HEK293 (cell line): ENCODE measurements at regions not wholly inside any gene's neighbourhood (a gene's known extent, or its start where the extent isn't known, plus 50 kb on each side); places are given as distances from the start of the nearest gene placed in this dataset.

Experiments used
- CTCF ChIA-PET: fragments of 350-600 bp; formaldehyde crosslinking; extraction: SDS; loops from one replicate; lab custom pipeline; 2021; ENCODE audit warnings: antibody characterized with exemption; lab: Yijun Ruan, JAX
- POLR2A ChIA-PET: fragments of 300-600 bp; formaldehyde crosslinking; extraction: SDS; loops from one replicate; lab custom pipeline; 2020; ENCODE audit warnings: antibody characterized with exemption, inconsistent platforms; lab: Yijun Ruan, JAX
- H3K27ac ChIP-seq: fragments of 200-500 bp; sonication (Bioruptor generic); 2 replicates; pipeline ENCODE4 v1.5.1; 2014; ENCODE audit warnings: low read depth, low read length, control low read depth, inconsistent platforms; ENCODE audit errors: extremely low read depth
- H3K36me3 ChIP-seq, 2 experiments: fragments of 200-500 bp in 1 of 2; sonication (Bioruptor generic) in 1 of 2; 1 replicate in 1 of 2; 2 replicates in 1 of 2; pipeline ENCODE4 v1.5.1; 2014 to 2017; ENCODE audit warnings: inconsistent platforms in 2 of 2, low read length in 2 of 2; ENCODE audit not compliant: control insufficient read depth in 2 of 2, insufficient read depth in 1 of 2
- H3K4me1 ChIP-seq: fragments of 200-500 bp; sonication (Bioruptor generic); 2 replicates; pipeline ENCODE4 v1.5.1; 2014; ENCODE audit warnings: mild to moderate bottlenecking, low read length, inconsistent platforms; ENCODE audit not compliant: control insufficient read depth, insufficient read depth
- H3K4me3 ChIP-seq: 2 replicates; pipeline ENCODE4 v1.5.1; 2011; ENCODE audit warnings: low read depth, mild to moderate bottlenecking, control low read depth, low read length, moderate library complexity
- H3K9me3 ChIP-seq: fragments of 200-500 bp; sonication (Bioruptor generic); 2 replicates; pipeline ENCODE4 v1.5.1; 2014; ENCODE audit warnings: low read depth, low read length, inconsistent platforms; ENCODE audit not compliant: control insufficient read depth, insufficient read depth
- BCL11B ChIP-seq: fragments of 450-650 bp; formaldehyde crosslinking; IDR thresholded peaks from 2 replicates; pipeline ENCODE4 v1.5.1; 2016; ENCODE audit warnings: low read depth, missing biosample characterization, missing genetic modification characterization
- BCL6B ChIP-seq: fragments of 450-650 bp; formaldehyde crosslinking; IDR thresholded peaks from 2 replicates; pipeline ENCODE4 v1.5.1; 2017; ENCODE audit warnings: missing biosample characterization, missing genetic modification characterization
- ELK4 ChIP-seq: IDR thresholded peaks from 2 replicates; pipeline ENCODE4 v1.6.1; 2011; ENCODE audit warnings: mild to moderate bottlenecking, low read depth, low read length, borderline replicate concordance
- KLF1 ChIP-seq: fragments of 450-650 bp; formaldehyde crosslinking; IDR thresholded peaks from 2 replicates; pipeline ENCODE4 v1.5.1; 2016; ENCODE audit warnings: missing biosample characterization, missing genetic modification characterization
- SALL2 ChIP-seq: fragments of 450-650 bp; formaldehyde crosslinking; IDR thresholded peaks from 2 replicates; pipeline ENCODE4 v1.5.0; 2017; ENCODE audit warnings: missing biosample characterization, mild to moderate bottlenecking, missing genetic modification characterization, borderline replicate concordance
- SETDB1 ChIP-seq: IDR thresholded peaks from one replicate; pipeline ENCODE4 v1.6.1; 2017; ENCODE audit warnings: mild to moderate bottlenecking, low read length, moderate library complexity, mixed read lengths; ENCODE audit not compliant: insufficient read length
- ZFP3 ChIP-seq: fragments of 450-650 bp; formaldehyde crosslinking; IDR thresholded peaks from 2 replicates; pipeline ENCODE4 v1.5.1; 2016; ENCODE audit warnings: low read depth, missing biosample characterization, missing genetic modification characterization
- ZNF169 ChIP-seq: fragments of 450-650 bp; formaldehyde crosslinking; IDR thresholded peaks from 2 replicates; pipeline ENCODE4 v1.5.1; 2016; ENCODE audit warnings: missing biosample characterization, missing genetic modification characterization
- ZNF280C ChIP-seq: fragments of 450-650 bp; formaldehyde crosslinking; IDR thresholded peaks from 2 replicates; pipeline ENCODE4 v1.5.1; 2016; ENCODE audit warnings: missing biosample characterization, missing genetic modification characterization
- ZNF280D ChIP-seq: fragments of 450-650 bp; formaldehyde crosslinking; IDR thresholded peaks from 2 replicates; pipeline ENCODE4 v1.5.1; 2016; ENCODE audit warnings: missing biosample characterization, missing genetic modification characterization
- ZNF302 ChIP-seq: fragments of 450-650 bp; formaldehyde crosslinking; IDR thresholded peaks from 2 replicates; pipeline ENCODE4 v1.5.1; 2016; ENCODE audit warnings: missing biosample characterization, missing genetic modification characterization, low read depth
- ZNF362 ChIP-seq: fragments of 450-650 bp; formaldehyde crosslinking; IDR thresholded peaks from 2 replicates; pipeline ENCODE4 v1.5.1; 2016; ENCODE audit warnings: missing biosample characterization, missing genetic modification characterization
- ZNF558 ChIP-seq: fragments of 450-650 bp; formaldehyde crosslinking; IDR thresholded peaks from 2 replicates; pipeline ENCODE4 v1.5.1; 2016; ENCODE audit warnings: missing biosample characterization, missing genetic modification characterization
- ZNF623 ChIP-seq: fragments of 450-650 bp; formaldehyde crosslinking; IDR thresholded peaks from 2 replicates; pipeline ENCODE4 v1.5.1; 2016; ENCODE audit warnings: missing biosample characterization, missing genetic modification characterization
- ZNF626 ChIP-seq: fragments of 450-650 bp; sonication (Bioruptor Pico); formaldehyde crosslinking; IDR thresholded peaks from 2 replicates; pipeline ENCODE4 v1.5.1; 2018; ENCODE audit warnings: missing biosample characterization, missing genetic modification characterization, inconsistent platforms
- ZNF785 ChIP-seq: fragments of 450-650 bp; formaldehyde crosslinking; IDR thresholded peaks from 2 replicates; pipeline ENCODE4 v1.5.1; 2016; ENCODE audit warnings: missing biosample characterization, missing genetic modification characterization
- ZNF792 ChIP-seq: fragments of 450-650 bp; formaldehyde crosslinking; IDR thresholded peaks from 2 replicates; pipeline ENCODE4 v1.5.1; 2016; ENCODE audit warnings: missing biosample characterization, missing genetic modification characterization
- ZNF830 ChIP-seq: fragments of 450-650 bp; IDR thresholded peaks from 2 replicates; pipeline ENCODE4 v1.5.0; 2018; ENCODE audit warnings: missing biosample characterization, missing genetic modification characterization, low read depth, mild to moderate bottlenecking, moderate library complexity
- ZNF843 ChIP-seq: fragments of 450-650 bp; formaldehyde crosslinking; IDR thresholded peaks from 2 replicates; pipeline ENCODE4 v1.5.1; 2016; ENCODE audit warnings: missing biosample characterization, missing genetic modification characterization

- Histone ChIP-seq H3K4me1 (no peaks in the 10 kb centered on the region), H3K27ac (no peak overlapping the region), H3K9me3 (no peaks in the 10 kb centered on the region), H3K4me3 (no peak overlapping the region), H3K36me3 (no peaks in the 10 kb centered on the region)
- ChIA-PET CTCF (no interaction called here), POLR2A (no interaction called here)
- no peak for TF ChIP-seq ELK4
- no peak for TF ChIP-seq BCL6B (tag by site-specific recombination)
- TF ChIP-seq ZNF830 (tag by site-specific recombination): no peak
- no peak for TF ChIP-seq KLF1 (tag by site-specific recombination)
- no peak for TF ChIP-seq ZNF280D
- TF ChIP-seq ZNF623: no peak
- TF ChIP-seq ZFP3 (tag by site-specific recombination): no peak
- no peak for TF ChIP-seq ZNF169 (tag by site-specific recombination)
- TF ChIP-seq ZNF626 (tag by site-specific recombination): no peak
- TF ChIP-seq ZNF843 (tag by site-specific recombination): no peak
- no peak for TF ChIP-seq ZNF302
- no peak for TF ChIP-seq ZNF362 (tag by site-specific recombination)
- TF ChIP-seq SALL2: no peak
- TF ChIP-seq ZNF558: no peak
- TF ChIP-seq ZNF792 (tag by site-specific recombination): no peak
These were observed 221.3 kb downstream of the MBD2 start for GRCh38 chr18:54003195-54003594.

- no peak for TF ChIP-seq BCL11B (tag by site-specific recombination)
- no peak for TF ChIP-seq SETDB1
- no peak for TF ChIP-seq ZNF280C (tag by site-specific recombination)
- TF ChIP-seq ZNF792 (tag by site-specific recombination): no peak
- TF ChIP-seq ZNF785: no peak
- TF ChIP-seq, all 188 proteins: peak for 0
- CTCF ChIA-PET: no interaction called here
These were observed 227.4 kb downstream of the MBD2 start for GRCh38 chr18:53997064-53997463.

More at GRCh38 chr18:53997064-53997463, 227.4 kb downstream of the MBD2 start:
- Histone ChIP-seq H3K27ac (no peak overlapping the region), H3K9me3 (no peaks in the 10 kb centered on the region), H3K4me1 (no peaks in the 10 kb centered on the region), H3K4me3 (no peak overlapping the region), H3K36me3 (no peaks in the 10 kb centered on the region)
- POLR2A ChIA-PET: no interaction called here
